Gastroesophageal sphincter (tissue), 4 donors: ENCODE measurements at regions not wholly inside any gene's neighbourhood (a gene's known extent, or its start where the extent isn't known, plus 50 kb on each side); places are given as distances from the start of the nearest gene placed in this dataset.

Experiments
- ATAC-seq: fragments of 150-250 bp; one replicate; pipeline ENCODE4 v1.9.1; 2016; ENCODE audit warnings: mild to moderate bottlenecking, moderate library complexity
- H3K27ac ChIP-seq, 4 donors: fragments of 200-600 bp; sonication (generic) in 3 of 4; 1 replicate in 3 of 4; 2 replicates in 1 of 4; pipeline ENCODE4 v1.5.1; 2016 to 2019
- H3K27me3 ChIP-seq: fragments of 200-600 bp; sonication (generic); one replicate; pipeline ENCODE4 v1.5.1; 2019
- H3K36me3 ChIP-seq, 2 donors: fragments of 200-600 bp; sonication (generic); one replicate each; pipeline ENCODE4 v1.5.1; 2019; ENCODE audit warnings: control low read depth in 1 of 2
- H3K4me1 ChIP-seq, 3 donors: fragments of 200-600 bp; sonication (generic); 1 replicate in 2 of 3; 2 replicates in 1 of 3; pipeline ENCODE4 v1.5.1; 2016 to 2019; ENCODE audit warnings: control low read depth in 2 of 3
- H3K4me3 ChIP-seq, 2 donors: fragments of 200-600 bp; sonication (generic); one replicate each; pipeline ENCODE4 v1.5.1; 2019; ENCODE audit warnings: mild to moderate bottlenecking in 1 of 2, moderate library complexity in 1 of 2
- H3K9me3 ChIP-seq, 3 donors: fragments of 200-600 bp; sonication (generic); one replicate each; pipeline ENCODE4 v1.5.1; 2017 to 2019; ENCODE audit warnings: control low read depth in 2 of 3
- EP300 ChIP-seq: sonication (generic); formaldehyde crosslinking; IDR thresholded peaks from one replicate; pipeline ENCODE4 v1.6.1; 2017; ENCODE audit warnings: antibody characterized with exemption, mild to moderate bottlenecking
- POLR2A ChIP-seq, 2 donors: fragments of 450-650 bp; IDR thresholded peaks; one replicate each; pipeline ENCODE4 v1.6.1; 2017; ENCODE audit warnings: antibody characterized with exemption in 2 of 2, mild to moderate bottlenecking in 2 of 2, moderate library complexity in 1 of 2
- POLR2AphosphoS5 ChIP-seq: sonication (generic); formaldehyde crosslinking; IDR thresholded peaks from one replicate; pipeline ENCODE4 v1.6.1; 2017; ENCODE audit warnings: antibody characterized with exemption
- WGBS, 2 donors: methylation state at CpG; one replicate each; pipeline ENCODE4 v1.1.5; 2018; ENCODE audit warnings: low coverage in 1 of 2; 5-methylcytosine and 5-hydroxymethylcytosine counted together
- TF ChIP-seq, protein P1 (sequence below), 4 experiments: fragments of 200-600 bp in 2 of 4; fragments of 450-650 bp in 2 of 4; sonication (generic) in 1 of 4; IDR thresholded peaks; one replicate each; pipeline ENCODE4 v1.5.1; 2017 to 2019; ENCODE audit warnings: antibody characterized with exemption in 4 of 4, mild to moderate bottlenecking in 2 of 4, moderate library complexity in 2 of 4

DNA sequence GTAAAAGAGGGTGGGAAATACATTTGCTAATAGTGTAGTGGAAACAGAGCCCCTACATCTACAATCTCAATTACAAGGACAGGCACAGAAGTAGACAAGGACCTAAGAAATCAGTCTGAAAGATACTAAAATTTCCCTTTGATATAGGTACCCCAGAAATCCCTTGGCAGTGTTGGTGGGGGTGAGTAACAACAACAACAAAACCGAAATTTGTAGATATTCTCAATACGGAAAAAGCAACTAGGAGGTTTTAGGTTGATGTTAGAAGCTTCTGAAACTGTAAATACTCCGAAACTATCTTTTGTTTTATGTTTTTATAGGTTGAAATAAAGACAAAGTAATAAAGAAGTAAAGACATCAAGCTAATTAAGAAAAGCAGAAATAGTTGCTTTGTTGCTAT, 323.1 kb upstream of the CBLB start:
- Histone ChIP-seq H3K4me1 (no peaks in the 10 kb centered on the region), H3K36me3 (no peaks in the 10 kb centered on the region), H3K9me3 (no peaks in the 10 kb centered on the region), H3K4me3 (no peak overlapping the region), H3K27ac (no peak overlapping the region), H3K27me3 (no peaks in the 10 kb centered on the region)
- no peak for ATAC-seq
- WGBS, 2 donors: 79 to 93% methylated on average over 3 of the region's 3 CpGs
- TF ChIP-seq POLR2A (IDR thresholded peaks at IDR 0.05): no peak

GRCh38 chr3:106193876-106194275, 325.1 kb upstream of the CBLB start:
- no peak for ATAC-seq
- TF ChIP-seq EP300 (no peak), POLR2A (IDR thresholded peaks at IDR 0.05) (no peak), POLR2AphosphoS5 (no peak)
- TF ChIP-seq, protein P1, sequence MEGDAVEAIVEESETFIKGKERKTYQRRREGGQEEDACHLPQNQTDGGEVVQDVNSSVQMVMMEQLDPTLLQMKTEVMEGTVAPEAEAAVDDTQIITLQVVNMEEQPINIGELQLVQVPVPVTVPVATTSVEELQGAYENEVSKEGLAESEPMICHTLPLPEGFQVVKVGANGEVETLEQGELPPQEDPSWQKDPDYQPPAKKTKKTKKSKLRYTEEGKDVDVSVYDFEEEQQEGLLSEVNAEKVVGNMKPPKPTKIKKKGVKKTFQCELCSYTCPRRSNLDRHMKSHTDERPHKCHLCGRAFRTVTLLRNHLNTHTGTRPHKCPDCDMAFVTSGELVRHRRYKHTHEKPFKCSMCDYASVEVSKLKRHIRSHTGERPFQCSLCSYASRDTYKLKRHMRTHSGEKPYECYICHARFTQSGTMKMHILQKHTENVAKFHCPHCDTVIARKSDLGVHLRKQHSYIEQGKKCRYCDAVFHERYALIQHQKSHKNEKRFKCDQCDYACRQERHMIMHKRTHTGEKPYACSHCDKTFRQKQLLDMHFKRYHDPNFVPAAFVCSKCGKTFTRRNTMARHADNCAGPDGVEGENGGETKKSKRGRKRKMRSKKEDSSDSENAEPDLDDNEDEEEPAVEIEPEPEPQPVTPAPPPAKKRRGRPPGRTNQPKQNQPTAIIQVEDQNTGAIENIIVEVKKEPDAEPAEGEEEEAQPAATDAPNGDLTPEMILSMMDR (IDR thresholded peaks at IDR 0.05): no peak
- H3K36me3 ChIP-seq: no peaks in the 10 kb centered on the region
- H3K27me3 ChIP-seq: no peaks in the 10 kb centered on the region
- no peak overlapping the region for H3K4me3 ChIP-seq
- no peaks in the 10 kb centered on the region for H3K4me1 ChIP-seq
- WGBS, 2 donors: 97 to 100% methylated on average over 1 to 2 of the region's 2 CpGs
- no peaks in the 10 kb centered on the region for H3K9me3 ChIP-seq
- H3K27ac ChIP-seq: no peak overlapping the region

DNA sequence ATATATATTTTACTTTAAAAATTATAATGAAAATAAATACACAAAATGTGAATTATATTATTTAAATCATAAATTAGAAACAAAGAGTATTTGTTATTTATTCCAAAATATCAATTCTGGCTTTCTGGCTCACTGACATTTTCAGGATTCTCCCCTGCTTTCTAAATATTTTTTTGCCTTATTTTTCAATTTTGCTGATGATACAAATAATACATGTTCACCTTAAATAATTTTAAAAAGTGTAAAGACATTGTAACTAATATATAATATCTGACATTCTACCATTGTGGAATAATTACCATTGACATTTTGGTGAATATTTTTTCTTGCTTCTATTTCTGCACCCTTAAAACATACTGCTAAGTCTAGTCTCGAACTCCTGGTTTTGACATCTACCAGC, 325.9 kb upstream of the CBLB start:
- H3K9me3 ChIP-seq: no peaks in the 10 kb centered on the region
- H3K4me3 ChIP-seq: no peak overlapping the region
- H3K27ac ChIP-seq: no peak overlapping the region
- H3K36me3 ChIP-seq: no peaks in the 10 kb centered on the region
- no peak for ATAC-seq
- H3K4me1 ChIP-seq: no peaks in the 10 kb centered on the region
- no peaks in the 10 kb centered on the region for H3K27me3 ChIP-seq
- WGBS, 2 donors: 87% methylated on average over 1 of the region's 1 CpG
- TF ChIP-seq, protein P1 (IDR thresholded peaks at IDR 0.05): no peak
- TF ChIP-seq POLR2AphosphoS5: no peak
- no peak for TF ChIP-seq EP300
- TF ChIP-seq POLR2A (IDR thresholded peaks at IDR 0.05): no peak

DNA sequence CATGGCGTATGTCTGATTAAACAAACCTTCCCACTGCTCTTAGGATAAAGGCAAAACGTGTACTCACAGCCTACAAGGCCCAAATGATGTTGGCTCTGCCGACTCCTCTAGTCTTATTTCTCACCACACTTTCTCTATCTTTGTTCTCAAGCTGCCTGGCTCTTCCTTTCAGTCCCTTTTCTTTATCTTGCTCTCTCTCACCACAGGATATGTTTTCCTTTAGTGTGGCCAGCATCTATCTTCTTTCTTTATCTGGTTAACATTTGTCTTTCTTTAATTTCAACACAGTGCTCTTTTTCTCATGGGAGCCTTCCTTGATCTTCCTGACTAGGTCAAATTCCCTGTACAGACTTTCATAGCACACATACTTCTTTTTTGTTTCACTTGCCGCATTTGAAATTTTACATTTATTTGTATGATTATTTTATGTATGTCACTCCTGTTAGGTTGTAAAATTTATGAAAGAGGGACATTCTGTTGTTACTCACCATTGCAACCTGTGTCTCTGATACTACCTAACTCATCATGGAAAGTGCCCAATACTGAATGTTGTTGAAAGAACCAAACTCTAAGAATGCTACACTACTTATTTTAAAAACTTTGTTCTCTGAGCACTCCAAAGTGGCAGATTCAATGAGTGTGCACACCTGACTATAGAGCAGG, 328.9 kb upstream of the CBLB start:
- 73 to 77% methylated on average over 3 to 4 of the region's 4 CpGs for WGBS, 2 donors
- Histone ChIP-seq H3K27ac (no peak overlapping the region), H3K4me3 (no peak overlapping the region), H3K36me3 (no peaks in the 10 kb centered on the region), H3K4me1 (no peaks in the 10 kb centered on the region), H3K9me3 (no peaks in the 10 kb centered on the region), H3K27me3 (no peaks in the 10 kb centered on the region)
- ATAC-seq: no peak
- TF ChIP-seq, protein P1 (IDR thresholded peaks at IDR 0.05): no peak
- no peak for TF ChIP-seq POLR2A (IDR thresholded peaks at IDR 0.05)
- no peak for TF ChIP-seq POLR2AphosphoS5
- no peak for TF ChIP-seq EP300

GRCh38 chr3:106204160-106204868, 335.5 kb upstream of the CBLB start:
- H3K9me3 ChIP-seq: no peaks in the 10 kb centered on the region
- H3K36me3 ChIP-seq: no peaks in the 10 kb centered on the region
- H3K4me3 ChIP-seq: no peak overlapping the region
- no peaks in the 10 kb centered on the region for H3K4me1 ChIP-seq
- H3K27ac ChIP-seq: no peak overlapping the region
- 89 to 90% methylated on average over 3 to 5 of the region's 5 CpGs for WGBS, 2 donors
- TF ChIP-seq POLR2A (IDR thresholded peaks at IDR 0.05): no peak
- TF ChIP-seq, protein P1 (IDR thresholded peaks at IDR 0.05): no peak
- no peak for TF ChIP-seq EP300
- TF ChIP-seq POLR2AphosphoS5: no peak
- ATAC-seq: no peak
- no peaks in the 10 kb centered on the region for H3K27me3 ChIP-seq
